GM18511 (cell line): ENCODE measurements at regions not wholly inside any gene's neighbourhood (a gene's known extent, or its start where the extent isn't known, plus 50 kb on each side); places are given as distances from the start of the nearest gene placed in this dataset.
"Not testable (repeated sequence)": the region's sequence is repeated elsewhere in the genome, so short reads cannot be mapped to it uniquely, and the experiment has no call there.

ENCODE experiments used
- ATAC-seq: cut with Tn5 transposase; IDR thresholded peaks from one replicate; pipeline ENCODE4 v1.9.1; 2021; ENCODE audit warnings: mild to moderate bottlenecking, moderate library complexity; ENCODE audit not compliant: unreplicated experiment

DNA sequence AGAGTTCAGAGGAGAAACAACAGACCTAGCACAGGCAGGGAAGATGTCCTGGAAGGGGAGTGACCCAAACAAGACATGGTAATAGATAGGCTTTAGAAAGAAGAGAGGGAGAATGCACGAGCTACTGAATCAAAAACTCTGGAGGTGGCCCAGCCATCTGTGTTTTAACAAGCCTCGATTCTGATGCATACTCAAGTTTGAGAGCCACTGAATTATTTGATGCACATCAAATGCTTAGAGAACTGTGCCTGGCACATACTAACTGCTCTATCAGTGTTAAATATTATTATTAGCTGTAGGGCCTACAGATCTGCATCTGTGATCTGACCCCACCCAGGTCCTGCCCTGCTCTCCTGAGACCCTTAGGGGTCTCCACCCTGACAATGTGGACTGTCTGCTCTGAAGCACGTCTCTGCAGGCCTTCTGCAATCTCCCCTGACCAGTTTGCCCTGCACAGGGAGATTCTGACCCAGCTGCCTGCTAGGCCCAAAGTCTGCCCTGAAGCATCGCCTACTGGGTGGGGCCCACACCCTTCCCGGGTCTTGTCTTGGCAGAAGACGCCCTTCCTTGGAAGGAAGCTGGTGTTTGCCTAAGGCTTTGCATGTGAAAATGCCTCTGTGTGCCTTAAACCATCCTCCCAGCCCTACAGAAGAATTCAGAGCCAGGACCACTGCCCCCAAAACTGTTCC, 201.5 kb upstream of the KLF3 start:
- no peak for ATAC-seq

DNA sequence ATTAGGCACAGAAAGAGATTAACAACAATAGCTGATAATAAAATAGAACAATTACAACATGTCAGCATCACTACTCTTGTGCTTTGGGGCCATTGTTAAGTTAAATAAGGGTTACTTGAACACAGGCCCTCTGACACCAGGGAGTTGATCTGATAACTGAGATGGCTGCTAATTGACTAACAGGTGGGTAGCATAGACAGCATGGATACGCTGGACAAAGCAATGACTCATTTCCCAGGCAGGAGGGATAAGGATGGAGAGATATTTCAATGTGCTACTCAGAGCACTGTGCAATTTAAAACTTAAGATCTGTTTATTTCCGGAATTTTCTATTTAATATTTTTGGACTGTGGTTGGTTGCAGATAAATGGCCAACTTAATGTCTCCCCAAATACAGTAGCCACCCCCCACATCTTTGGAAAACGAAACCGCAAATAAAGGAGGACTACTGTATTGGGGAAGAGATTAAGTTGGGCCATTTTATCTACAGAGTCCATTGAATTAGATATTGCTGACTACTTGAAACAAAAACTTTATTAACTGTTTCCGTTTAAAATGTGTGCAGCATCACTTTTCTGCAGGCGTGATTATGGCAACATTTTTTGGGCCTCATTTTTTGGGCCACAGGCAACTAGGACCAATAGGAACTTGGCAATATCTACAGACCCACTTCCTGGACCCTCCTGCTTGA, 200.6 kb upstream of the KLF3 start:
- no peak for ATAC-seq

DNA sequence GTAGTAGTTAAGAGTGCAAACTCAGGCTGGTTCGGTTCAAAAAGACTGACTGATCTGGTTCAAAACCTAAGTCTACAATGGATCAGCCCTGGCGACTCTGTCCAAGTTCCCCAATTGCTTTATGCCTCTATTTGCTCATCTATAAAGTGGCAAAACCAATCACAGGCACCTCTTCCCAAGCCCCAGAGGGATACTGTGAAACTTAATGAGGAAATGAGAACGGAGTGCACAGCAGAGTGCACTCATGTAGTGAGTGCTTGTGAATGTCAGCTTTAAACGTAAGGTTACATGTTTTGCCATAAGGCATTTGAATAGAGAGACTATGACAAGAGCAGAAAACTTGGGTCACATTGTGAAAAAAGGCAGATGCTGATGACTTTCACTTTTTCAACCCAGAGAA, 199.7 kb upstream of the KLF3 start:
- no peak for ATAC-seq

DNA sequence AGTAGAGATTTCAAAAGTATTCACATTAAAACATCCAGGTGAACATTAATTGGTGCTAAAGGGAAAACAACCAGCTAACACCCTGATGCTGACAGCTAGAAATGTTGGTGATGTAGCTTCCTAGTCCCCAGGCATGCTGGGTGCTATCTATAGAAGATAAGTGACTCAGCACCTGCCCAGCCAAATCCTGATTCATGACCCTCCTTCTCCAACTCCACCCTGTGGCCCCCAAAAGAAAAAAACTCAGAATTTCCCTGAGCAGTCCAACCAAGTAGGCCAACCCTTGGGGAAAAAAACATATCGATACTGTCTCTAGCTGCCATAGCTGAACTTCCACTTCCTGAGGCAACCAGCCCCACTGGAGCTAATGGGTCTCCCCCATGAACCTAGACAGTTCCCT, 197.6 kb upstream of the KLF3 start:
- ATAC-seq: no peak

- ATAC-seq: no peak
Observed at GRCh38 chr4:38467296-38467695, 196.7 kb upstream of the KLF3 start.

DNA sequence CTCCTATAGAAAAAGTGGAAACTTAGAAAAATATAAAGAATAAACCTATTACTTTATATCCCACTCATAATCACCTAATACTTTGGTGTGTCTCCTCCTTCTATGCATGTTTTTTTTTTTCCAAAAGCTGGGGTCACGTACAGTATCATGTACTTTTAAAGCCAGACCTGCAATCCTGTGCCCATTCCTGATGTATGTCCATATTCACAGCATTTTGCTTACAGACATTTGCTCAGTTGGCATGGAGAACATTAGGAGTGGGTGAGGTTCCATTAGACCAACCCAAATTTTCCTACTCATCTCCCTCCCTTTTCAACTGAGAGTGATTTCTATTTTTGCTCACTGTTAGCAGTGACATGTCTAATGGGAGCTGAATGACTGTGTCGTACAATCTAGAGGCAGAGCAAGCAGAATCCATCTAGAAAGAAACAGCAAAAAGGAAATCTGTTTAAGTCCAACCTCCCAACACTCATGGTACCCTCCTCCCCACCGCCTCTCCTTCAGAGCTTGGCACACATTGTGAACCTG, 195.6 kb upstream of the KLF3 start:
- no peak for ATAC-seq

DNA sequence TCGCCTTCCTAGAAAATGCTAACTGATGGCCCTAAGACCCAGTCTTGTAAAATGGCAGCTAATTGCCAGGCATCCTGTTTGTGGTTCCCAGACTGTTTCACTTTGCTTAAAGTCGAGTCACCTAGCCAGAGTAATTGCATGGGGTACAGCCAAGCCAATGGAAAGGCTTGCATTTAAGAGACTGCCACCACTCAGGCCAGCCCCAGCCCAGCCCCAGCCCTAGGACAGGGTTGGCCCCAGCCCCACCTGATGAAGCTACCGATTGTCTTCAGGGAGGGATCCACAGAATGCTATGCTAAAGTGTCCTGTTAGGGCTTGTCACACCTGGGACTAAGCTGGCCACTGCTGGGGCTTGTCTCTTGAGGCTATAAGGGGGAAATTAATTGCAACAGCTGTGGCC, 194.6 kb upstream of the KLF3 start:
- no peak for ATAC-seq

DNA sequence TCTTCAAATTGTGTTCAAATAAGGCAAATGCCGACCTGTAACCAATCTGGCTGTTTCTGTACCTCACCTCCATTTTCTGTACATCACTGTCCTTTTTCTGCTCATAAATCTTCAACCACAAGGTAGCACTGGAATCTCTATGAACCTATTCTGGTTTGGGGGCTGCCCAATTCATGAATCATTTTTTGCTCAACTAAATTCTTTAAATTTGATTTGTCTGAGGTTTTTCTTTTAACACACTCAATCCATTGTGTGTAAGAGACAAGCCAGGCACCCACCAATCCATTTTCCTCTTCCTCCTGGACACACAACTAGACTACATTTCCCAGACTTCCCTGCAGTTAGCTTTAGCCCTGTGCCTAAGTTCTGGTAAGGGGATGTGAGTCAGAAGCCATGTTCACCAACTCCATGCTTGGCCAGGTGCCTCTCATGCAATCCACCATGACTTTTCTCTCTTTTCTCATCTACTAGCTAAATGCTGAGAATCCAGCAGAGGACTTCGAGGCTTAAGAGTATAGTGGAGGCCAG, 193.2 kb upstream of the KLF3 start:
- no peak for ATAC-seq

GRCh38 chr4:38482696-38483095, 181.3 kb upstream of the KLF3 start:
- no peak for ATAC-seq

DNA sequence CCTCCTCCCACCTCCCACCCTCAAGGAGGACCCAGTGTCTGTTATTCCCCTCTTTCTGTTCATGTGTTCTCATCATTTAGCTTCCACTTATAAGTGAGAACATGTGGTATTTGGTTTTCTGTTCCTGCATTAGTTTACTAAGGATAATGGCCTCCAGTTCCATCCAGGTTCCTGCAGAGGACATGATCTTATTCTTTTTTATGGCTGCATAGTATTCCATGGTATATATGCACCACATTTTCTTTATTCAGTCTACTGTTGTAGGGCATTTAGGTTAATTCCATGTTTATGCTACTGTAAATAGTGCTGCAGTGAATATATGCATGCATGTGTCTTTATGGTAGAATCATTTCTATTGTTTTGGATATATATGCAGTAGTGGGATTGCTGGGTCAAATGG, 180.4 kb upstream of the KLF3 start:
- ATAC-seq: not testable (repeated sequence)

DNA sequence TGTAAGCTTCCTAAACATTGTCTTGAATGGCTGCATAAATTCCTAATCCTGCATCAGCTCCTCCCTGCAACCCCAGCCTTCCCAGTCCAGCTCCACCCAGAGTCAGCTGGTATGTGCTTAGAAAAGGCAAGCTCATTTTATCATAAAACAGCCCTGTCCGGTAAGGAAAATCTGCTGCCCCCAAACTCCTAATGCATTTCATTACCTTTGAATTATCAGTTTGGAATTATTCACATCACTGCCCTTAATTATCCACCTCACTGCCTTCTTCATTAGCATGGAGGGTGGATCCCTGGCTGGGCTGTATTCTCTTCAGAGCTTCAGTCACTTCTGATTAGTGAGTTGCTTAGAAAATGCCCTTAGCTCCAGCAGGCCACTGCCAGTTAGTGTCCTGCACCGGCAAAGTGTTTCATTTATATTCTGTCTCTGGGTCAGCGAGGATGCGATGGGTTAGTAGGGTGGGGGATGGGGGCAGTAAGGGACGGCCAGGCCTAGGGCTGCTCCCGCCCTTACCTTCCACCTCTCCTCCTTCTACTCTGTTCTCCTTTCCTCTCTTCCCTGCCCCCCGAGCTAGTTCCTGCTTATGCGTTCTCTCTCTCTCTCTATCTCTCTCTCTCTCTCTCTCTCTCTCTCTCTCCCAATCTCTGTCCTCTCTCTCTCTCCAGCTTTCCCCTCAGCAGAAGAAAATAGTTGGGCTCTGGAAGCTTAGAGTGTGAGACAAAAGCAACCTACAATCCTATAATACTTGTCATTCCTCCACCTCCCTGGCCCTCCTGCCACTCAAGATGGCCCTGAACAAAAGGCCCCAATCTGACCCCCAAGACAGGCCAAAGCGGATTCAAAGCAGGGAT, 174.8 kb upstream of the KLF3 start:
- no peak for ATAC-seq

DNA sequence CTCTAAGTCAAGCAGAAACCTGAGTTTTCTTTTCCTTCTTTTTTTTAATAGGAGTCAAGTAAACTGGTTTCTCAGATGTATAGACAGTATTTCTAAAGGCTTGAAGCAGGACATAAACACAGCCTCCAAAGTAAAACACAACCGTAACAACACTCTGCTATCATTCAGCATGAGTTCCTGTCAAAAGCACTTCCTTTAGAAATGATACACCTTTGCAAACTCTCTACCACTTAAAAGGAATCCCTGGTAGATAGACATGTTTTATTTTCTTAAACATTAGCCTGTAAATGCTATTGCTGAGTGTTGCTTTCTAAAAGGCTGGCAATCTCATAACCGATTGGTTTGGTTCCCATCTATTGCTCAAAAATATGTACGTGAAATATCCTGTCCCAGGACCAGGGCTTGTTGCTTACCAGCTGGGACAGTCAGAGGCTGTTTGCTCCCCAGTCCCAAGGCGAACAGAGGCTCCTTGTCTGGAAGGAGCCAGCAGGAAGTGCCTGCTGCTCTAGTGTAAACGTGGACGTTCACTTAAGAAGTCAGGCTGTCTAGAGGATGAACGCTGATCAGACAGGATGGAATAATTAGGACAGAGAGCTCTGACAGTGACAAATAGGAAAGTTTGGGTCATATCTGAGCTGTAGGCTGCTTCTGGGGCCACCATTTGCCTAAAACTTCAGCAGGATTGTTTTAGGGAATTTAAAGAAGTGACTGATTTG, 173.9 kb upstream of the KLF3 start:
- ATAC-seq: no peak

DNA sequence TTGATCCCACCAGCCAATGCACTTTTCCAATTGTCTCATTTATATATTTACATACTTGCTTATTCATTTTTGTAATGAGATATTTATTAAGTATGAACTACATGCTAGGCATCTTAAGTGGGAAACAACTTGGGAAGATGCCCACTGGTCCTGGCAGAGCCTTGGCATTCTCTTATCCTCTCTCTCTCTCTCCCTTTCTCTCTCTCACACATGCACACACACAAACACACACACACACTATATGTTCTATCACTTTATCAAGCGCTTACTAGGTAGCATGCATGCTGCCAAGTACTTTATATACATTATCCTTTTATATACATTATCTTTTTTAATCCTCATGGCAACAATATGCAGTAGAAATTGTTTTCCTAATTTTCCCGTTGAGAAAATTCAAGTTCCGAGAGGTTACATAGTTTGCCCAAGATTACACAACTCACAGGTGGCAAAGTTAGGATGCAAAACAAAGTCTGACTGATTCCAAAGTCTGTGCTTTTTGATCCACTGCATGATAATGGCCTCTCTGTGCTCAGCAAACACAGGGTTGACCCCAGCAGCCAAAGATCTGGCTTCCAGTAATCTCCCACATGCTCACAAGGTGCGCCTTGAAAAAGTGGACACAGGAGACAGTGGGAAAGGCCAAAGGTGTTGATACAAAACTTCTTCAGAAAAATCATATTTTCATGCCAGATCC, 173.1 kb upstream of the KLF3 start:
- no peak for ATAC-seq

GRCh38 chr4:38491854-38492478, 172.0 kb upstream of the KLF3 start:
- no peak for ATAC-seq

DNA sequence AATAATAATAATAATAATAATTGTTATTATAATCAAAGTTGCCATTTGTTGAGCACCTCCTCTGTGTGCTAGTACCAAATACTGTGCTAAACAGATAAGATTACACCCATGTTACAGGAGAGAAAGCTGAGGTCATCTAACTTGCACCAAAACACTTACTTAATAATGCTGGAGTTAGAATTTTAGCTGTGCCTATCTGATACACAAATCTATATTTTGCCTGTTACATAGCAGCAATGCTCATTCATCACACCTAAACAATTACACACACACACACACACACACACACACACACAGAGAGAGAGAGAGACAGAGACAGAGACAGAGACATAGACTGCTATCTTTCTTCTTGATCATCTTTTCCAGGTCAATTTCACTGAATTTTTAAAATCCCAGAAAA, 170.9 kb upstream of the KLF3 start:
- ATAC-seq: no peak

GRCh38 chr4:38495446-38495845, 168.6 kb upstream of the KLF3 start:
- ATAC-seq: no peak

DNA sequence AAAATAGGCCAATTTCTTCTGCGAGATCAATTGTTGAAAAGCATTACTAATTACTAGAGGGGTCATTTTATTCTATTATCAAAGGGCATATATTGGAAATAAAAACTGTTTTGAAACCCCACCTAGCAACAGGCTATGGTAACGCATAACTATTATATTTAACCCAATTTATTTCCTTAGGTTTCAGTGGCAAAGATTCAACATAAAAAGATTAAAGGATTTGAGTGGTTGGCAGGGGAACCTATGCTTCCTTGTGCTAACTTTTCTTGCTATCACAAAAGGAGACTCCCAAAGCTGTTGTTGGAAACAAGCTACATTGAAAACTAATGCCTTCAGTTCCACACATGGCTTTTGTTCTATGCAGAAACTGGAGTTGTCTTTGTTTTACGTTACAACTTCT, 166.9 kb upstream of the KLF3 start:
- ATAC-seq: no peak

DNA sequence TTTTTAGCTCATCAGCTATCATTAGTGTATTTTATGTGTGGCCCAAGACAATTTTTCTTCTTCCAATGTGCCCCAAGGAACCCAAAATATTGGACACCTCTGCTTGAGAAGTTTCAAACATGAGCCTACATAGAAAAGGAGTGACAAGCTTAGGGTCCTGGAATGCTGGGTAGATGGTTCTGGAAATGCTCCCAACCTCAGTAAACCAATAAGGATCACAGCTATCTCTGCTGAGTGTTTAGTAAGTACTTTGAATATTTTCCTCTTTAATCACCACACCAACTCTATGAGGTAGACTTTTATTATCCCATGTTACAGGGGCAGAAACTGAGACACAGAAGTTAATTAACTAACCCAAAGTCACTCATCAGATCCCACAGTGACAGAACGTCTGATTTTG, 164.9 kb upstream of the KLF3 start:
- no peak for ATAC-seq

GRCh38 chr4:38500433-38500832, 163.6 kb upstream of the KLF3 start:
- no peak for ATAC-seq

DNA sequence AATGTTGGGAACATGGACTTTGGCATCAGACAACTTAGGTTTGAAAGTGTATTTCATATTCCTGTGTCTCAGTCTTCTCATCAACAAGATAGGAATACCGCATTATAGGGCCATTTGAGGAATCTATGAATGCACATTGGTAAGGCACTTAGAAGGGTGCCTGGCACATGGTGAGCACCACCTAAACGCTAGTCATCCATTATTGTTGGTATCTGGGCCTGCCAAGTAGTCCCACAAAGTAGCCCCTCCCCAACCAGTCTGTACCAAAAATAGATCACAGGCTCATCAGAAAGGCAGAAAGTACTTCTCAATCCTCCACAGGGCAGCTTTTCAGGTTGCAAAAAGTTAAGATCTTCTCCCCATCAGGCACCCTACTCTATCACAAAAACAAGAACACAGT, 162.3 kb upstream of the KLF3 start:
- ATAC-seq: no peak
